Fibroblast of the conjunctiva (primary cell): ENCODE measurements at regions not wholly inside any gene's neighbourhood (a gene's known extent, or its start where the extent isn't known, plus 50 kb on each side); places are given as distances from the start of the nearest gene placed in this dataset.

Experiments used
- DNase-seq: peaks from one replicate; pipeline ENCODE4 v3.0.0-alpha.2; 2010; ENCODE audit warnings: low read depth

DNA sequence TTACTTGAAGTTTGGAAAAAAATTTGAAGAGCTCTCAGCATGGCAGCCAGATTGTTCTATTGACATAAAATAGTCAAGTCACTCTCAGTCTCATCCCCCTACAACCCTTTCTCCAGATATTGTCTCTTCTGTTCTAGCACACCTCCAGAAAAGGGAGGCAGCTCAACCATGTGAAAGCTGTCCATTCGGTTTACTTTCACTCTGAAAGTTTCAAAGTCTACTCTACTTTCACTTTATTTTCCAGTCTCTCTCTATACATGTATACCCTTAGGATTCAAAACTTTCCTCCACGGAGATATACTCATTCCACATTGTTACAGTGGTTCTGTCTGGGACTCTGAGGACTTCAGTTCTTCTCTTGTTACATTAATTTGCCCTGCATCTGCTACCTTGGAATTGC lies 111.0 kb upstream of the STAC start:
- no peak for DNase-seq

DNA sequence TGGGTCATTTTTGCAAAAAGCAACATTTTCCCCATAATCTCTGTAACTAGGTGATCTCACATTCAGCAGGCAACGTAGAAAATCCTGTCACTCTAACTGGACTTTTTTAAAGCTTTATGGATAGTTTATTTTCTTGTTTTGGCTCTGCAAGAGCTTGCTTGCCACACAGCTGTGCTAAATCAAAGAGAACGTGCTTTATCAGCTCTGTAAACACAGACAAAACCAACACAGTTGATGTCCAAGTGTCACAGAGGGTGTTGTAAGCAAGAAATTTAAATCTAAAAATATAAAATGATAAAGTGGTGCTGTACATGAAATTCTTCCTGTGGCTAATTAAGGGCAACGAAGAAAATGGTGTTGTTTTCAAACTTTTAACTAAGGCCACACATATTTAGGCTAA lies 97.5 kb upstream of the STAC start:
- DNase-seq, result no peak

GRCh38 chr3:36295296-36295695 lies 85.0 kb upstream of the STAC start:
- no peak for DNase-seq

- DNase-seq, result no peak
Observed at GRCh38 chr3:36297195-36297594, 83.1 kb upstream of the STAC start.

GRCh38 chr3:36298188-36298587 lies 82.1 kb upstream of the STAC start:
- no peak for DNase-seq

DNA sequence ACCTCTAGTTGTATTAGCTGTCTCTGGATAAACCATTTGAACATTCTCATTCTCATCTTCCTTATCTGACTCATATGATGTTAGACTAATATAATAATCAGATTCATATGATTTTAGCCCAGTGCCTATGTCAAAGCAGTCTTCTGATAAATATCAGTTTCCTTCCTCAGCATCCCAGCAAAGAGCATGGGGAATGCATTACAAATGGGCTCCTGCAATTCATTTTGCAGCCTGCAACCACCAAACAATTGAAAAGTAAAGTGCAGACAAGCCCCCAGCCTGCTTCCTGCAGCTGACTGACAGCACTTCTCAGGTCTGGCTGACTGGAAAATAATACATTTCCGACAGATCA lies 78.2 kb upstream of the STAC start:
- DNase-seq, result no peak

- no peak for DNase-seq
Observed at GRCh38 chr3:36302626-36303025, 77.7 kb upstream of the STAC start.

DNA sequence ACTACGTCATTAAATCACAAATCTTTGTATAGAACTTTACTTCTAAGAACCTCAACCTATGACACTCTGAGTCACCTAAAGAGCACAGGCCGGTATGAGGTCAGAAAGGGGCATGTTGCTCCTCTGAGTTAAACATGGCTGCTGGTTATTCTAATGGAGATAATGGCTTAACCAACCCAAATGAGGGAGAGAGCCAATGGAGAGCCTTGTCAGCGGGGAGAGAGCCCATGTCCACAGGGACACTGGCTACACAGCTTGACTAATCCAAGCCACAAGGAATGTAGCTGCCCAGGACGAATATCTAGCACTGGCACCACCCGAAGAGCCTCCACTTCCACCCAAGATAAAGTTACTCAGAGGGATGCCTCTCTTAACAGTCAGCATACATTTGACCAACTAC lies 77.0 kb upstream of the STAC start:
- no peak for DNase-seq

DNA sequence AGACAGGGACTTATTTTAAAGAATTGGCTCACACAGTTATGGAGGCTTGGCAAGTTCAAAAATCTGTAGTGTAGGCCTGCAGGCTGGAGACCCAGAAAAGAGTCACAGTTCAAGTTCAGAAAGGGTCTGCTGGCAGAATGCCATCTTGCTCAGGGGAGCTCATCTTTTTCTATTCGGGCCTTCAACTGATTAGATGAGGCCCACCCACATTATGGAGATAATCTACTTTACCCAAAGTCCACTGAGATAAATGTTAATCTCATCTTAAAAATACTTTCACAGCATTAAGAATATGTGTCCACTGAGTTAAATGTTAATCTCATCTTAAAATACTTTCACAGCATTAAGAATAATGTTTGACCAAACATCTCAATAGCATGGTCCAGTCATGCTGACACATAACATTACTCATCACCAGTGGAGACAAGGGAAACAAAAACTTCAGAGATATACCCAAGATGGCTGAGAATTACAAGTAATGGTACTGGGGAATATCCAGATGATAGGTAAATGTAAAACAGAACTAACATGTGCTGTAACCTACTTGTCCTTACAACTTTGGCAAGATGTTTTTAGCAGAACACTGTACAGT lies 74.3 kb upstream of the STAC start:
- DNase-seq, result no peak

DNA sequence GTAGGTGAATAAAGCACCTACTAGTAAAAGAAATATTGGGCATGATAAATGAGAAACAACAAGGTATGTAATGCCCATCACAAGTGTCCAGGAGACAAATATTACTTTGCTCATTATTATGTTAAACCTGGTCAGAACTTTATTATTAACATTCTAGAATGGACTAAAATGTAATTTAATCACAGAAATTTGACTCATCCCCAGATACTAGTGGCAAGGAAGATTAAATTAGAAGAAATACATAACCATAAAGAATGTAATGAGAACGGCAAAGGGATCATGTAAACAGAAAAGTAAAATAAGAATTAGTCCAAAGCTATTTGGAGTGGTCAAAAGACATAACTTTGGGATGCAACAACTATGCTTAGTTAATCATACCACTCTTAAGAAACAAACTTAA lies 71.2 kb upstream of the STAC start:
- DNase-seq, result no peak

GRCh38 chr3:36312351-36312750 lies 68.0 kb upstream of the STAC start:
- DNase-seq, result no peak

- DNase-seq, result no peak
Observed at GRCh38 chr3:36317915-36318314, 62.4 kb upstream of the STAC start.

DNA sequence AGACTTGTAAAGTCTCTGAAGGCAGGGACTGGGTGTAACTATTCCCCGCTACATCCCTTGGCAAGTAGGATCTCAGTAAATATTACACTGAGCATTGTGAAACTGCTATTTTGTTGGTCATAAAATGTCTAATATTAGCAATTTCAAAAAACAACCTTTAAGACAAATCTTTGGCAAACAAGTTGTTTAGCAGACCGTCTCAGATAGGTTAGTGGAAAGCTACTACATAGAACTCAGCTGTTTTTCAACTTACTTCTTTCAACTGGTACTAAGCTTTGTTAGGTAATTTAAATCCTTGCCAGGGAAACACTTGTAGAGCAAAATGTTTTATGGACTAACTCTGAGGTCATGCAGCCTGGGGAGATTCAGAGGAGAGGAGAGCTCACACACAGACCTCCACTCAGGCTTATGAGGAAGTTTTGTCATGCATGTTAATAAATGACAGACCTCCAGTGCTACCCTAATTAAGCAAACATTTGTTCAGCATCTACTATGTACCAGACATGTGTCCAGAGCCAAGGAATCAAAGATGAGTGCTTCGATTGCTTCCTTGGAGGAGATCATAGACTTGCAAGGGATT lies 61.6 kb upstream of the STAC start:
- no peak for DNase-seq

GRCh38 chr3:36319680-36320079 lies 60.6 kb upstream of the STAC start:
- no peak for DNase-seq
